Hematopoietic multipotent progenitor cell treated with erythropoietin and hydrocortisone succinate and interleukin-3 and kit ligand, for 17 days (in vitro differentiated cells): ENCODE measurements at regions not wholly inside any gene's neighbourhood (a gene's known extent, or its start where the extent isn't known, plus 50 kb on each side); places are given as distances from the start of the nearest gene placed in this dataset.

Source experiments
- DNase-seq: peaks from one replicate; pipeline ENCODE4 v3.0.0-alpha.2; 2015; ENCODE audit warnings: low spot score

DNA sequence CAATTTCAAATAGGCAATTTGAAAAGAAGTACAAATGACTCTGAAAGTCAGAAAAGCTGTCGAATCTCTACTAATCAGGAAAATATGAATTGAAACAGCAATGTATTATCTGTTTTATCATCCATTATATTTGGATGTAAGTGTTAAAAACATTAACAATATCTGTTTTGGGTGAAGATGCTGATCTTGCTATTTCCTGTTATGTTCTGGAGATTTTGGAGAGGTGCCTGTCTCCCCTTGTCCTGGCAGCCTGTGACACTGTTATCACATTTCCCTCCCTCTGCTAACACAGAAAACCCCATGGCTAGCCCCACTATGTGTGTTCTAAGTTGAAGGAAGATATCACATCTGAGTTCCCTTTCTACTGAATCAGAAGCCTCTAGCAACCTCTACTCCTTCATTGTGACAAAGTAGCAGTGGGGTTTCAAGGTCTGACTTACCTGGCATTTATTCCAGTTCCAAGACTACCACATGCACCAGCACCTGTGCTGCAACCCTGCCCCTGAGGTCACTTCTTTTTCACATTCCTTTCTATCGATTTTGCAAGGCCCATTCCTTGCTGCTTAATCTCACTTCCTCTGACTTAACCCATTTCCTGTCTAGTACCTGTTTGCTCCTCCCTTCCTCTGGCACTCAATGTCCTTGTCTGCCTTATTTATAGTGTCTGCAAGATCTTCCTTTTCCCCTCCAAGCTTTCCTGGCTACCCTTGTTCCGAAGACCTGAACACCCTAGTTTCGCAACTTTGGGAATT is 95.5 kb upstream of the COL8A1 start:
- no peak for DNase-seq

DNA sequence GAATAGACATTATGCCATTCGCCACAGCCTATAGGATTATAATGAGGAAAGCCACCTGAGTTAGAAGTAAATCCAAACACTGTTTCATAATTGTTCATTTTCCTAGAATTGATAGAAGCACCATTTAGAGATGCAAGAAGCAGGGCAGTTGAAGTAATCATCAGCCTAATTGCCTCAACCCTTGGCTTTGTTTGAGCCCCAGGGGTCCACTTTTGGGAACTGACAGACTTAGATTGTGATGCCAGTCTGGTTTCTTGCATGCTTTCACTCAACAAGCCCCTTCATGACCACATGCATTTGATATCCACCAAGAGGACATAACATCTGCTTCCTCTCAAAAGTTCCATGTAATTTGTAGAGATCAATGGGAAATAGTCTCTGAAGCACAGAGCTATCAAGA is 97.2 kb upstream of the COL8A1 start:
- DNase-seq: no peak

DNA sequence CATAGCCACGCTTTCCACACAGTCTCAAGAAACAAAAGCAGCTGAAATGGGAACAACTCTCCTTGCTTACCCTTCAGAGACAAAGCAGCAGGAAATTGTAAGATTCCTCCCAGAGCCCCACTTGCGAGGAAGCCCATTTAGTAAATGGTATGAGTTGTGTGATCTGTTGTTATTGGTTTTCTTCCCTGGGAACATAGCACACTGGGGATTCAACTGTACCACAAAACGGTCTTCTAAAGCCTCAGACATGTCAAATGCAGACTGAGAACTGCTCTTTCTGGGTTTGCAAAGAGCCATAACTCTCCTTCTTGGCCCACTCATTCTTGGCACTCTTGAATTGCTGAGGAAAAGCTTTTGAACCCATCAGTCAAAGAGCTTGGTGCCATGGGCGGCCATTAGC is 101.0 kb upstream of the COL8A1 start:
- DNase-seq: no peak

DNA sequence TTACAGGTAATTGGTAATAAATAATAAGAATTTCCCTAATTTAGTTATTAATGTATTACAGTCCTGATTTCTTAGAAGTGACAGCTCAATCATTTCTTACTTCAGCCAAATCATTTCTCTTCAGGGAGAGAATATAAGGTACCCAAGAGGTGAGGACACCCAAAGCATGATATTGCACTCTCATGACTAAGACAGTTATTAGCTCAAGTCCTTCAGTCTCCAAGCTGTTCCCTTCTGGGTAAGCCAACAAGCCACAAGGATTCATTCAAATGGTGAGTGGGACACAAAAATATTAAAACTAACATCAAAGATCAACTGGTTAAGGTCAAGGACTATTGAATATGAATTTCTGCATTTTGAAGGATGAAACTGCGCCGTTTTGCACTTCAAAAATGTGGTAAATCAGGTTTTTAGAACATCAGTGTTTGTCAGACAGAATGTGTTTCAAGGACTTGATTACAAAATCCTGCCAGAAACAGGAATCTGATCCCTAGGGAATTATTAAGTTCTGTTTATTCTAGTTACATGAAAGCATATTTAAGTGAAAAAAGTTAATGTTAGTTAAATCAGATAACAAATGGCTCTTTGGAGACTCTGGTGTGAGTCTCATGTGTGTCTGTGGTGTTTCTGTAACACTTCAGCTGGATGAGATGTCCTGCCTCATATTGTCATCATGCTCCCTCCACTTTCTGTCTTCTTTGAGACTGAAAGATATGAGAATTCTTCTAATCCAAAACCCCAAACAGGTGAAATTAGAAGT is 101.7 kb upstream of the COL8A1 start:
- DNase-seq: no peak

DNA sequence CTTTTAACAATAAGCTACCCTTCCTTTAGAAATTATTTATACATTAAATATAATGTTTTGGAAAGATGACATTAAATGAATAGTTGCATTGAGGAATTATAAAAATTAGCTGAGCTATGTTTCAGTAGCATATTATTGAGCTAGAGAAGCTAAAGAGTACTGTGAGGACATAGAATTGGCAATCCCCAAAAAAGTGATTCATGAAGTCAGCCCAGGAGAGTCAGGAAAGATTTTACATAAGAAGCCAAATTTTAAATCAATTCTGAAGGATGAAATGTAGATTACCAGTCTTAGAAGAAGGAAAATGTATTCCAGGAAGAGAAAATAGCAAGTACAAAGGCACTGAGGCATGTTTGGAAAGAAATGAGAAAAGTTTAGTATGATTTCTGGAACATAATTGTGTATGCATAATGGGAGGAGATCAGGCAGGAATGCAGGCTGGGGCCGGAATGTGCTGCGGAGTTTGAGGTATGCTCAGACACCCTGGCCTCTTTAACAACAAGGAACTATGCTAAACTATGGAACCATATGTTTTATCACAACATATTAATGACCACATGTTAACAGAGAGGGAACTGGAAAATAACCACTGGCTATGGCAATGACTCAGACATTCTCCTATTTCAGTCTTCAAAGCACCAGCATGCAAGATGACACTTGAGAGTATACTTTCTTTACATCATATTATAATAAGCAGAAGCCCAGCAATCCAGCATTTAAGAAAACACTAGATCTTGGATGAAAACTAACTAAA is 103.3 kb upstream of the COL8A1 start:
- no peak for DNase-seq

DNA sequence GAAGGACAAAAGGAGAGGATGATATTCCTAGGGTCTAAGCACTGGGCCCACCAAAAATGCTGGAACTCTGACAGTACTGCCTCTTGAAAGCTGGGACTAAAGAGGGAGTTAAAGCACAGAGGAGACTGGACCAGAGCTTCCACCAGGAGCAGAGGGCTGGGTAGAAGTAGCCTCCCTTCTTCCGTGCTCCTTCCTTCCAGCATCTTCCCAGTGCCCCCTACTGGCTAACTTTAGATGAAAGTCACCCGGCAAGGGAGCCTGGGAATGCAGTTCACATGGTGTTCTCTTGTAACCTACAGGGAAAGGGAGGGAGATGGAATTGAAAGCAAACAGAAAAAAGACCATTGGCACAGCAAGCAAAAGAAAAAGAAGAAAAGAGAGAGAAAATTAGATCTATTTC is 106.1 kb upstream of the COL8A1 start:
- peak; percentile 6 for DNase-seq

DNA sequence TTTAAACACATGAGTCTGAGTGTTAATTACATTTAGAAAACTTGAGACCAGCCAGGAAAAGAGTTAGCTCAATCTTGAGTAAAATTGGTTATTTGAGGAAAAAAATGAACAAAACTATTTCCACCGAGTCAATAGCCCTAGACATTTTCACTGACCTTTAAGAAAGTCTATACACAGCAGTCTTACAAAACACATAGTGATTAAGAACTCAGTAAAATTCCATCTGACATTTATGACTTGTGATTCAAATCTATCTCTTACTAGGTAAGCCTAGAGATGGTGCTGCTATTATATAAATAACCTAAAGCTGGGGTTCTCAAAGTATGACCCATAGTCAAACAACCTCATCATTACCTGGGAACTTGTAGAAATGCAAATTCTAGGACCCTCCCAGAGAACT is 109.1 kb upstream of the COL8A1 start:
- DNase-seq: no peak

DNA sequence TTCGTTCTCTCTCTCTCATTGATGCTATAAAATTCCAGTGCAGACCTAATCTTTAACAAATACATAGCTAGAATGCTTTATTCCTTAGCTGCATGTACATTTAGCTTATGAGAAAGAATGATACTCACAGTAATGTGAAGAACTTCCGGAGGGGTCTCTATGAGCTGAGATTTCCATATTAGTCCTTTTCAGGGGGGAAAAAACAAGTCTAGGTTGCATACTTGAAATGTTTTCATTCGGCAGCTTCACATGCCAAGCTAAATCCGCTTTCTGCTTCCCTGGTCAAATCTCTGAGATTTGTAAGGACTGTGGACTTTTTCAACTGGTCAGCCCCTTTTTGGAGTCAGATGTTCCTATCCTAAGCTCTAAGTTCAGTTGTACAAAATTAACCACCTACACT is 111.5 kb upstream of the COL8A1 start:
- no peak for DNase-seq

DNA sequence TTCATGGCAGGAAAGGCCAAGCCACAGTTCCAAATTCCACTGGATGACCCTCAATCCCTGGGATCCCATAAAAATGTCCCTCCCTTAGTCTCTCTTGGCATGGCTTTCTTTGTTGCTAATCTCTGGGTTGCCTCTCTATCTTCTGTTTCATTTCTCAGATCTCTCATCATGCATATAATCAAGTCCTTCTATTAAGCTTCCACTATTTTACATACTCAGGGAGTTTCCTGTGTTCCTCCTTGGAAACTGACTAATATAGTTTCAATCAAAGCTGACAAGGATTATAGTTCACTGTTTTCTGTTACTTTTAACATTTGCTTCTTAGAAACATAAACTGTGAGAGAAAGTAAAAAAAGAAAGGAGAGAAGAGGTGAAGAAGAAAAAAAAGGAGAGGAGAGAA is 113.8 kb upstream of the COL8A1 start:
- DNase-seq: no peak

DNA sequence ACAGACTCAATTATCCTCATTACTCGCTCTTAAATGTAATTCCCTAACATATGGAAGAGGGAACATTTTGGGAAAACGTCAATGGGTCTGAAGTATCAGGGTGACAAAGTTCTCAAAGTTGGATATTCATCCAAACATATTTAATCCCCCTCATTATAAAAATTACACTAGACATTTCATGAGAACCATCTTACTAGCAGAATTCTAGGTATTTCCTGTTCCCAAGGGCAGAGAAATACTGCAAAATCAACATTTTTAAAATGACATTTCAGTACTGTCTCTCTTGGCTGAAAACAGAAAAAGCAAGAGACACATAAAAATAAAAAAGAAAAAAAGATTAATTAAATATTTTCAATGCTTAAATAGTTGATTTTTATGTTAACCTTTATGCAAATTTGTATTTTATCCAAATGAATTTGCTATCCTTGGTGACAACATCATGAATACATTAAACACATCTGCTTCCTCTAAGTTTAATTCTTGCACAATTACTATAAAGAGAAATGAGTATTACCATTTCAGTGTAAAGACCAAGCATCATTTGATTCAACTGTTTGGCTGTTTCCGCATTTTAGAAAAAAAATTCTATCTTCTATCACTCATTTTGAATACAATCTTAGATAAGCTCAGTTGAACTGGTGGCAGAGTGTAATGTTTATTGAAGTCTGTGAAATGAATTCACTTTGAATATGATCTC is 114.8 kb upstream of the COL8A1 start:
- no peak for DNase-seq

DNA sequence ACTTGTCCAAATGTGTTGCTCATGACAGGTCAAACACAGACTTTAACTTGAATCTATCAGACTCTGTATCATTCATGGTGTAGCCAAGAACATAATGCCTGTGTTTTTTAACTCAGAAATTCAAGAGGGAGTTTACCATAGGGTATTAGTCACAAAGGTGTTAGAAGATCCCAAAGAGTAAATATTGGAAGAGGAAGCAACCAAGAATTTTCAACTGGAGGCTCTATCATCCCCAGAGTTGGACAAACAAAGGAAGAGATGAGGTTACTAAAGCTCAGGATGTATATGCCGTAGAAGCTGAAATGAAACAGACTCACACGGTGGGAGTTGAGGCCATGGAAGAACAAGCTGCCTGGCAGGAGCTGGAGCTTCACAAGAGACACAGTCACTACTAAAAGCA is 116.2 kb upstream of the COL8A1 start:
- DNase-seq: no peak

DNA sequence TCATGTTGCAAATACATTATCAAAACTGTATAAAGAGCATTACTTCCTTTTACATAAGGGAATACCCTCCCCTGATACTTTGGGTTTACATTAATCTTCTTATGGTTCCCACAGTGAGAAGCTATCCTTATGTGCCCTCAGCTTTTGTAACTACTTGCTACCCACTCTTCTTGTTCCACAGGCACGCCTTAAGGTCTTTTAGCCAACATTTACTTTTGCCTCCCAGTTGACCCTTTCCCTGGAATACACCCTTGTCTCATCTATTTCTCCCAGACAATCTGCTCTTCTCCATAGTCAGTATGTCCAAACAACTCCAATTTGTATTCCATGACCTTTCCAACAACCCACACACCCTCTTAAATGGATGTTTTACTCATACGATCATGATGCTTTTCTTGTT is 116.8 kb upstream of the COL8A1 start:
- no peak for DNase-seq

DNA sequence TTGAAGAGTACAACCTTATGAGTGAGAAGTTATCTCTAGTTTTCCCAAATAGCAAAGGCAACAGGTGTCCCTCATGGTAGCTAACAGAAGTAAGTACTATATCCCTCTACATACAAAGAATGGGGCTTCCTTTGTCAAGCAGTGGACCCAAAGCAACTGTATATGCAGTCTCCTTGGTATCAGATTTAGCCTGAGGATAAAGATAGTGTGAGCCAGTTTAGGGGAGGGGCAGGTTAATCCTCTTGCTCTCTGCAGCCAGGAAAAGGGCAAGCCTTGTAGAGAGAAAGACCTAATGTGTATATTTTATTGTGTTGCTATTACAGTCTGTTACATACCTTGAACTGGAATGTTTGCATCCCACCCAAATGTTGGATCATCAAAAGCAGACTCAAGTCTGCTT is 117.9 kb upstream of the COL8A1 start:
- no peak for DNase-seq

DNA sequence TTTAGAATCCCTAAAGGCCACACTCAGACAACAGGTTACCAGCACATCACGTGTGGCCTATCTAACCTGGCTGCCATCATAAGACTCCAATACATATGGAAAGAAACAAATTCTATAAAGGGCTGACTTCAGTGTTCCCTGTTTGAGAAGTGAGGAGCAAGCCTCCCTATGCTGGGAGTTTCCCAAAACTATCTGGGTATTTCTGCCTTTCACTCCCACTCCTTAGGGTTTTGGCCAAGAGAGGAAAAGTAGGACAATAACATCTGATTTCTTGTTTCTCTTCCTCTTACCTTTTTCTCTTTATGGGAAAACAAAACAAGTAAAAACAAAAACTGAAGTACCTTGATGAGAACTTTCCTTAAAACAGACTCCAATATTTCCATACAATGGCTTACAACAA is 121.5 kb upstream of the COL8A1 start:
- no peak for DNase-seq

DNA sequence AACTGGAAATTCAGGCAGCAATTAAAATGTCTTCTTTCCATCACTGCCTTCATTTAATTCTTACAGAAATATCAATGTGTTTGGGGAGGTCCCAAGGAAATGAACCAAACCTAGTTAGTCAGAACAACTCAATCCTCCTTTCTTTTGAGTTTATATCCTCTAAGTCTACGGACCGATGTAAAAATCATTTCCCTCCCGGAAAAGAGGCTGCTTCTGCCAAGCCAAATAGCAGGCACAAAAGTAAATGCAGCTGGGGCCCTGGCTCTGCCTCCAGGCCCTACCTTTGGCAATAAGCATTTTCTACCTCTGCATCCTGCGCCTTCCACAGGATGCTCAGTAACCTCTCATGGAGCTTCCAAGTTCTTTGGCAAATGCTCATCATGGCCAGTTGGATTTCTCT is 122.5 kb upstream of the COL8A1 start:
- DNase-seq: no peak

DNA sequence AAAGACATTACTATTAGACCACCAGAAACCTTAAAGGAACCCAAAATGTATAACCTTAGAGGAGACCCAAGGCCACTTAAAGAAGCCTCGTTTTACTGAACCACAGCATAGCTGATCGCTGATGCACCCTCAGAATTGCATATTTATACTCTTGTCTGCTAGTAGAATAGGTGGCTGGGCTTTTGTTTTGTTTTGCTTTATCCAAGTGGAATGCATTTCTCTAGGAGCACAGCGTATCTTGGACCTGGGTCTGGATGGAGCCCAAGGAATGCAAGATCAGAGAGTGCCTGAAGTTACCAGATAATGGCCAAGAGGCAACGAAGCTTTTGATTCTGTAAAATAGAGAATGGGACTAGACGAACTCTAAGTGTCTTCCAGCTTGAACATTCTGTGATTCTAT is 129.2 kb upstream of the COL8A1 start:
- no peak for DNase-seq

DNA sequence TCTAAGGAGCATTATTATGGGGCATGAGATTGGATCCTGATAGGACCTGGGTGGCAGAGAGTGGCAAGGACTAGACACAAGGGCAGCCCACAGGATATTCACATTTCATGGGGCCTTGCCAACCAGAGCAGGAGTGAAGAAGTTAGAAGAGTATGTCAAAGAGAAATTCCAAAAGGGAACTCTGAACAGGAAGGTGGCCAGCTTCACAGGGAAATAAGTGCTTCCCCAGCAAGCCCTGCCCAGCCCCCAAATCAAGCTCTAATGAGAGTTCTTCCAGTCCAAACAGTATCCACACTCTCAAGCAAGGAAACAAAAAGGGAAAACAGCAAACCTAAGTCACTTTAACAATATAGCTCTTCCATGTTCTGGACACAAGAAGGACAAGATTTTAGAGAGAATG is 130.2 kb upstream of the COL8A1 start:
- no peak for DNase-seq

DNA sequence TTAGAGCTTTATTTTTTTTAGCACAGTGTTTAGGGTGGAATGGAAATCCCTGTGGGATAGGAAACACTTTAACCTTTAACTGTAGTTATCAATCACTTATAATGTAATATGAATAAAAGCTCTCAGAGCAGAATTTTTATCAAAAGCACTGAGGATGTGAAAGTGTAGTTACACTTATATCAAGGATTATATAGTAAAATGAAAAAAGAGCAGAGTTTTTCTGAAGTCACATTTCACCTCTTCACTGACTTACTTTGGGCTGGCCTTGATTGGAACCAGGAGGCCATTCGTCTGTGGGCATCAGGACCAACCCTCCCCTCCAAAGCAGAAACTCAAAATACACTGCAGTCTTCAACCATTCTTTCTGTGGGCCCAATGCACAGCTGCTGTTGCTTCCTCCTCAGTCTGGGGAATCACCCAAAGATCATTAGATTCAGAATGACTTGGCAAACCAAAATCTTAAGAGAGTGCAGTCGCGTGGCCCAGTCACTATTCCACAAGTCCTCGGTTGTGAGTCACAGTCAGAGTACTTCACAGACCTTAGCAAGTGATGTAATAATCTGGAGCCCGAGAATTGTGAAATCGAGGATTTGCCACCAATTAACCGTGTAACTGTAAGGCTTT is 132.6 kb upstream of the COL8A1 start:
- DNase-seq: no peak

DNA sequence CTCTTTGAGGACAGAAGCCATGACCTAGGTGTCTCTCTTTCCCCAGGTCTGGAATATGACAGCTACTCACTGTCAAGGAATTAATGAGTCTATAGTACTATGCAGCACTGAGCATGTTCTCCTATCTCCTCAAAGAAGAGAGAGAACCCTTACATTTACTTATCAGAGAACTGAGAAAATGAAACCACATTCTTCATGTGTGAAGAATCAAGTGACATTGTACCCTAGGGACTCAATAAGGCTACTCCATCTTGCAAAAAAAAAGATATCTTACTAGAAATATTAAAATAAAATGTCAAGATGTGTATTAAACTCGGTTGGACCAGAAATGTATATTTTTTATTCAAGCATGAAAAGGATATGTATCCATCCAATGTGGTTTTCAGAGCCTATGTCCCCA is 133.2 kb upstream of the COL8A1 start:
- no peak for DNase-seq

DNA sequence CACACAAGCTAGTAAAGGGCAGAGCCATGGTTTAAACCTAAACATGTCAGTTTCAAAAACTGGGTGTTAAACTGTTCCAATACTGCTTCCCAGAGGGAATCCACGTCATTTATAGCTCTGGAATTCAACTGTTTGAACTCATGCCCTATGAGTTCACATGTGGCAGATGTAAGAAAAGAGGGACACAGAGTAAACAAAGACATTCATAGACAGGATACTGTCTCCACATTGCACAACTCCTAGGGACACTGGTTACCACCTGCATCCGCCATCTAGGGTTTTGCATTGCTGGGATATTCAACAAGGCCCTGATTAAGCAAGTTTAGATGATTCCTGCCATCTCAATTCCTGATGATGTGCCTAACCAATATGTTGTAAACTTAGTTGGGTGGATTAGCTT is 134.1 kb upstream of the COL8A1 start:
- no peak for DNase-seq

DNA sequence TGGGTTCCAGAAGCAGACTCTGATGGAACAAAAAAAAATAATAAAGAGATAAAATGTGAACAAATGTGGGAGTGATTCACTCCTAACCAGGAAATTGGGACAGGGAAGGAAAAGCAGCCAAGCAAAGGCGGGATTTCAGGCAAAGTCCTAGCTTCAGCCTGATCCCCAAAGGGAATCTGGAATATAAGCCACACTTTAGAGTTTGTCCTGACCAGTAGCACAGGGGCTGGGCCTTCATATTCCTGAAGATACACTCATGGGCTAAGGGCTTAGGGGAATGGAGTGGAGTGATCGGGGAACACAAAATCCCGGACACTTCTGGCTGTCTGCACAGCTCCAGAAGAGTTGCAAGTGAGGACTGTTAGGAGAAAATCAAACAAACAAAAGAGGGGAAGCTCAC is 135.0 kb upstream of the COL8A1 start:
- no peak for DNase-seq

DNA sequence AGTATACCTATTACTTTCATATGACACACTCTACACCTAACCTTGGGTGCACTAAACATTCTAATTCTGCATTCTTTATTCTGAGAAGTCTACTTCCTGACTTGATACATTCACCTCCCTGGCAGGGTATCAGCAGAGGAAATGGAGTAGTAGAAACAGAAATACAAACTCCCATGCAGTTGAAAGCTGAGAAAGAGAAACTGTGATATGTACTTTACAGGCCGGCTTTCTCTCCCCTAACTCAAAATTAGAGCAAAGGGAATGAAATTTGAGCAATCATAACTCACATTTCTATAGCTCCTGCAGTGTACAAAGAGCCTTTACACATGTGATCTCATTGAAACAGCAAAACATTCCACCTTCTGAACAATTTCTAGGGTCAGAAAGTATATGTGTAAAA is 135.5 kb upstream of the COL8A1 start:
- DNase-seq: no peak
